ENCODE measurements at regions not wholly inside any gene's neighbourhood (a gene's known extent, or its start where the extent isn't known, plus 50 kb on each side); places are given as distances from the start of the nearest gene placed in this dataset.

- Histone ChIP-seq H3K27me3 (no peaks in the 10 kb centered on the region), H3K4me1 (peaks cover 0 to 40% (median 0%) of the 10 kb centered on the region in 3 donors), H3K36me3 (no peaks in the 10 kb centered on the region), H3K9me3 (no peaks in the 10 kb centered on the region), H3K27ac (peak overlapping the region in 3 of 4 donors; percentile 0 to 54 (median 49)), H3K4me3 (no peak overlapping the region)
- TF ChIP-seq CTCF (IDR thresholded peaks at IDR 0.05), result no peak
- TF ChIP-seq POLR2A (IDR thresholded peaks at IDR 0.05), result no peak
- WGBS, 2 donors, result 30 to 44% methylated on average over 1 of the region's 1 CpG
- intact Hi-C loops (cut with DNase I), result no loop called here
- DNase-seq, result no peak
Observed at GRCh38 chr12:58529114-58529665, 391.1 kb downstream of the LRIG3 start.

GRCh38 chr12:58529897-58530741 is 390.2 kb downstream of the LRIG3 start:
- no peaks in the 10 kb centered on the region for H3K9me3 ChIP-seq
- no peak for DNase-seq
- WGBS, 2 donors, result 34 to 47% methylated on average over 6 of the region's 6 CpGs
- H3K4me1 ChIP-seq, result peaks cover 0 to 40% (median 0%) of the 10 kb centered on the region in 3 donors
- no peaks in the 10 kb centered on the region for H3K36me3 ChIP-seq
- peak overlapping the region in 3 of 4 donors; percentile 0 to 54 (median 49) for H3K27ac ChIP-seq
- H3K27me3 ChIP-seq, result no peaks in the 10 kb centered on the region
- H3K4me3 ChIP-seq, result no peak overlapping the region
- no peak for TF ChIP-seq POLR2A (IDR thresholded peaks at IDR 0.05)
- no peak for TF ChIP-seq CTCF (IDR thresholded peaks at IDR 0.05)
- intact Hi-C loops (cut with DNase I), result loop anchor here (10.0 kb wide), 1 partner anchor 545 kb away; no protein-coding TSS in a partner anchor

- TF ChIP-seq CTCF (IDR thresholded peaks at IDR 0.05) (no peak), POLR2A (IDR thresholded peaks at IDR 0.05) (no peak)
- Histone ChIP-seq H3K36me3 (no peaks in the 10 kb centered on the region), H3K4me3 (no peak overlapping the region), H3K9me3 (no peaks in the 10 kb centered on the region), H3K4me1 (peaks cover 0 to 40% (median 0%) of the 10 kb centered on the region in 3 donors), H3K27me3 (no peaks in the 10 kb centered on the region), H3K27ac (peak overlapping the region in 2 of 4 donors; percentile 21 to 54)
- intact Hi-C loops (cut with DNase I), result loop anchor here (10.0 kb wide), 1 partner anchor 546 kb away; no protein-coding TSS in a partner anchor
- DNase-seq, result no peak
- WGBS, 2 donors, result 72 to 84% methylated on average over 2 of the region's 2 CpGs
Observed at GRCh38 chr12:58530742-58531062, 389.6 kb downstream of the LRIG3 start.

- Histone ChIP-seq H3K36me3 (no peaks in the 10 kb centered on the region), H3K4me1 (peaks cover 0 to 63% (median 5%) of the 10 kb centered on the region in 3 donors), H3K9me3 (no peaks in the 10 kb centered on the region), H3K27me3 (no peaks in the 10 kb centered on the region), H3K27ac (no peak overlapping the region), H3K4me3 (no peak overlapping the region)
- TF ChIP-seq POLR2A (IDR thresholded peaks at IDR 0.05), result no peak
- no peak for TF ChIP-seq CTCF (IDR thresholded peaks at IDR 0.05)
- 57 to 70% methylated on average over 4 of the region's 4 CpGs for WGBS, 2 donors
- no peak for DNase-seq
- intact Hi-C loops (cut with DNase I), result loop anchor here (10.0 kb wide), 1 partner anchor 548 kb away; no protein-coding TSS in a partner anchor
Observed at GRCh38 chr12:58532855-58533608, 387.3 kb downstream of the LRIG3 start.

Measured in esophagus squamous epithelium (tissue), 5 donors.